Endometrium (tissue), 2 donors: ENCODE measurements at regions not wholly inside any gene's neighbourhood (a gene's known extent, or its start where the extent isn't known, plus 50 kb on each side); places are given as distances from the start of the nearest gene placed in this dataset.

Experiments used
- FAIRE-seq: peaks from 2 replicates; lab custom pipeline; 2012; peaks lifted over from hg19 to GRCh38; lab: Jason Lieb, UNC
- donor health status: control.
- donor health status: control.

DNA sequence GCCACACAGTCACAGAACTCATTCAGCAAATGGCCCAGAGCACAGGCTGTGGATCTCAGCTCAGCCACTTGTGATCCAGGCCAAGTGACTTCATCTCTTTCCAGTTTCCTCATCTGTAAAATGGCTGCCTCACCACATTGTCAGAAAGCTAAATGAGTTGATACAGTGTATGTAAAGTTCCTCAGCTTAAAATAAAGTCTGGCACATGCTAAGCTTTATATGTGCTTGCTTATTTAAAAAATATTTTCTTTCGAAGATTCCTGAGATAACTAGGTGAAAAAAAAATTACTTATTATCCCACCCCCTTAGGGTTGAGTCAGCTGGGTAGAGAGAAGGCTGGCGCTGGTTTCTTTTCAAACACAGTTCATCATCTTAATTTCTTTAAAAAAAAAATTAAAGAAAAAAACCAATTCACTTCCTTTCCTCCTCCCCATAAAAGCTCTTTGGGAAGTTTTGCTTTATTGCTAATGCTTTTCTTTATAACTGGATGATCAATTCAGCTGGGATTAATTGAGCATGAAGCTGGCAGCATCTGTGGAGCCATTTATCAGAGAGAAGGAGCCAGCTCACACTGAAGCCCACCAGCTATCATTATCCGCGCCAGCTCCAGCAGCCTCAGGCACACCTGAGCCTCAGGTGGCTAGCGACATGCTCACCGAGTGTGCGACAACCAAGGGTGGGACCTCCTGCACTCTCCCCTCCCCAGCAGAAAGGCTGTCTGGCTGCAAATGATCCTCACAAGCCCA is 354.9 kb downstream of the FOXO1 start:
- FAIRE-seq = no peak

DNA sequence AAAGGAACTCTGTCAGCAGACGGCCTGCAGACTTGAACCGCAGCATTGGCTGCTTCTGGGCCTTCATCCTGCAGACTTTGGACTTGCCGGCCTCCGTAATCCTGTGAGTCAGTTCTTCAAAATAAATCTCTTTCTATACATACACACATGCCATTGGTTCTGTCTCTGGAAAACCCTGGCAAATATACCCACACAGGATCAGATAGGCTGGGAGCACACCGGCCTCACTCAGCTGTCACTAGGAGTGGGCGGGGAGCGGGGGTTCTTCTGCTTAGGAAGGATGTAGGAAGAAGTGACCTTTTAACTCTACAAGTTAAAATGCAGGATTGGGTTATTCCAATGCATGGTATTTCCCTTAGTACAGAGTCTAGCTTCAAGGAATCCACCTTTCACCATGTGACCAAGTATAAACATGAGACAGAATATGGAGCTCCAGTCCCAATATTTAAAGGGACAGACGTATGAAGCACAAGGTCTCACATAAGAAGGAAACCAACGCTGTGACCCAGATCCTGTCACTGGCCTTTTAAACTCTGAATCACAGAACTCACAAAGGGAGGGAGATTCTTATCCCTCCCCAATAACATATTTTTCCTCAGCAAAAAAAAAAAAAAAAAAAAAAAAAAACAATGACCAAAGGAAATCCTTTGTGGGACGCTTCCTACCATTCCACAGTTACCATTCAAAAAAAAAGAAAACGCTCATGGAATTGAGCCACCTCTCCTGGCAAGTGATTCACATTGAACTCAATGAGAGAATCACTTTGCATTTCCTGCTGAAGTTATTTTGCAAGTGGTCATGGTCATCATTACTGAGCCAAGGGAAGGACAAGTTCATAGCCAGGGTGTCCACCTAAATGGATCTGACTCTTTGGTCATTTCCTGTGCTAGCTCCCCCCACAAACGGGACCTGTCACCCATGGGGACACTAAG is 352.9 kb downstream of the FOXO1 start:
- FAIRE-seq = no peak

DNA sequence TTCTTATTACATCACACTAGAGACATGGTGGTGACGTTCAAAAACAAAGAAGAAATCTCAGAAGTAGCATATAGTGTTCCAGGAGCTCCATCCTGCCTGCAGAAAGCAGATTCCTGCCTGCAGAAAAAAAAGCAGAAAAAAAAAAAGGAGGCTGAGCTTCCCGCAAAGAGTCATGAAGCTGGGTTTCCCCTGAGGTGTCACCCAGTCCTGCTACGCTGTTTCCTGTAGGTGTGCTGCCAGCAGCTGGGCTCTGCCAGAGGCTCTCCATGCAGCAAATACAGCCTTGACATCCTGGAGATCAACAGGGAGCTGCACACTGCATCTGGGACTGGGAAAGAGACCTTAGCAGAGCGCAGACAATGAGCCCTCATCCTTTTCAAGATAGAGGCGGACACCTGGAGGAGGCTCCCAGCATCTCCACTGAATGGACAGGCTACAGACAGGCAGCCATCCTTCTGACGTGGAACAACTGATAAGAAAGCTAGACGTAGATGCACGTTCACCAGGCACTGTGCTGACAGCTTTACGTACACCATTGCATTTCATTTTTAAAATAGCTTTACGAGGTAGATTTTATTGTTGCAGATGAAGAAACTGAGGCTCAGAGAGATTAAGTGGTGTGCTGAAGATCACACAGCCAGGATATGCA is 350.9 kb downstream of the FOXO1 start:
- FAIRE-seq = no peak

DNA sequence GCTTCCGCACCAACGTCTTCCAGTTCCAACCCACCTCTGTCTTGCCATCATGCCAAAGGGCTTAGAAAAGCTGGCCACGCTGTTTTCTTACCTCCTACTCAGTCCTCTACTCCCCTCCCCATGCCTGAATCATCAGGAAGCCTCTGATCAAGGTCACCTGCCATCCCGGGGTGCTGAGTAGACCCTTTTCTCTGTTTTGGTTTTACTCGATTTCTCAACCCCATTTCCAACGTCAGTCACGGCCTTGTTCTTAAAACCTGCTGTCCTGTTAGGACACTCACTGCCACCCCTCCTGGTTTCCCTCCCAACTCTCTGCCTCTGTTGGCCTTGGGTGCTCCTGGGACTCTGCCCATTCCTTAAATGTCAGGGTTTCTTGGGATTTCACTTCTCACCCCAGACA is 350.1 kb downstream of the FOXO1 start:
- FAIRE-seq = no peak

DNA sequence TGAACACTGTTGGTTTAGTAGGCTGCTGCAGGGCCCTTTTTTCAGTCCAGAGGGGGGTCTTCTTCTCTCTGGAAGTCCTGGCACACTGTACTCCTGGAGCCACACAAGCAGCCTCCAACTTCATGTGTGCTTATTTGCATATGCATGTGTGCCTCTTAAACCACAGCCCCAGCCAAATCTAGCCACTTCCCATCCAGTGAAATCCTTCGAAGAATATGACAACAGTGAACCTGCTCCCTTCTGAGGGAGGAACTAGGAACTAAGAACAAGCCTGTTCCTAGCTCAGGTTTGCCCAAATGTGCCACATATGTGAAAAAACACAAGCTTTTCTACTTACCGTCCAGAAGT is 348.5 kb downstream of the FOXO1 start:
- FAIRE-seq = no peak

DNA sequence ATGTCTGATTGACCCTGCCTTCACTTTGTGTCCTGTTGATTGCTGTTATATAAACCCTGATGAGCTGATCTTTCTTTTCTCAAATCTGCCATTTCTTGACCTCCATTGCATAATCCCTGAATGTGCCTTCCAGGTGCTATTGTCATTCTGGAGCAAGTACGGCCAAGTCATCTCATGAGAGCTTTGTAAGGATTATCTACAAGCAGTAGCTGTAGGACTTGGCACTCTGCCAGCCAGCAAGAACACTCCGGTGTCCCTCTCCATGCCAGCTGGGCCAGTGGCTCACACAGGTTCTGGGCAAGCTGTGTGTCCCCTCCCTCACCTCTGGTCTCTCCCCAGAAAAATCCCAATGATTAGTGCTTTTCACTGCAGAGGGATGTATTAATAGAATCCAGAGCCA is 348.1 kb downstream of the FOXO1 start:
- no peak for FAIRE-seq

DNA sequence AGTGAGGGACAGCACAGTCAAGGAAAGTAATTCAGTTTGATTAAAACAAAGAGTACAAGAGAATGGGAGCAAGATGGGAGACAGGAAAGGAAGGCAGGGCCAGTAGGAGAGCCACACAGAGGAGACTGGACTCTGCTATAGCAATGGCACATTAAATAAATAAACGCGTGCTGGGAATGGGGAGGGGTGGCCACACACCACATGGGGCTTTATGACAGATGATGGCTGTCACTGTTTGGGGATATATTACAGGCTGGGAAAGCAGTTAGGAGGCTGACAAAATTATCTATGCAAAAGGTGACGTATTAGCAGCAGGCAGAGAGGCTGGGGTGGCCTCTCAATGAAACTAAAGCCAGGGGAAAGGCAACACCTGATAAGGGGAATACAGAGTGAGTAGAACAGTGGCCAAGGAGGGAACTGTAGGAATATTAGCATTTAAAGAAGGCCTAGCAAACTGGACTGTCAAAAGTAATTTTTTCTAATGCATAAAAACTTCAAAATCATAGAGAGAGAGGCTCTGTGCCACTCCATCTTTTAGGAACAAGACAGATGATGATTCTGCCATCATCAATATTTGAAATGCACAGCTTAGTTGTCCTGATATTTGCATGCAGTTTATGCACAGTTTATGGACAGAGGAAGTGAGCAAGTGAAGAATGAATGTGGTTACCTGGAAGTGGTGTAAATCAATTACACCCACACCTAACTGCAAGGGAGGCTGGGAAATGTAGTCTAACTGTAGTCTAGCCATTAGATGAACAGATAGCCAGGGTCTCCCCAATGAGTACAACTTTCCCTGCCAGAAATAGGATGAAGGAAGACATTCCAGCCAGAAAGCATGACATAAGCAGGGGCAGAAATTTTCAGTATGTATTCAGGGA is 346.5 kb downstream of the FOXO1 start:
- no peak for FAIRE-seq

DNA sequence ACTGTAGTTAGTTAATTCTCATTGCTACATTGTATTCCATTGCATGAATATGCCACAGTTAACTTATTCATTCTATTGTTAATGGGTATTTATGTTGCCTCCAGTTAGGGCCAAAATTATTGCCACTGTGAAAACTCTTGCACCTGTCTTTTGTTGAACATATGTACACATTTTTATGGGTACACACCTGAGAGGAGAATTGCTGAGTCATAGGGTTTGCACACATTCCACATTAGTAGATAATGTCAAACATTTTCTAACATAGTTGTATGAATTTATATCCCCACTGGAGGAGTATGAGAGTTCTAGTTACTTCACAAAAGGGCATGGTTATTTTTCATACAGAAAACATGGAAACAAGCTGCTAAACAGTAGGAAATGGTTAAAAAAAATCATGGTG is 338.4 kb downstream of the FOXO1 start:
- FAIRE-seq = no peak

DNA sequence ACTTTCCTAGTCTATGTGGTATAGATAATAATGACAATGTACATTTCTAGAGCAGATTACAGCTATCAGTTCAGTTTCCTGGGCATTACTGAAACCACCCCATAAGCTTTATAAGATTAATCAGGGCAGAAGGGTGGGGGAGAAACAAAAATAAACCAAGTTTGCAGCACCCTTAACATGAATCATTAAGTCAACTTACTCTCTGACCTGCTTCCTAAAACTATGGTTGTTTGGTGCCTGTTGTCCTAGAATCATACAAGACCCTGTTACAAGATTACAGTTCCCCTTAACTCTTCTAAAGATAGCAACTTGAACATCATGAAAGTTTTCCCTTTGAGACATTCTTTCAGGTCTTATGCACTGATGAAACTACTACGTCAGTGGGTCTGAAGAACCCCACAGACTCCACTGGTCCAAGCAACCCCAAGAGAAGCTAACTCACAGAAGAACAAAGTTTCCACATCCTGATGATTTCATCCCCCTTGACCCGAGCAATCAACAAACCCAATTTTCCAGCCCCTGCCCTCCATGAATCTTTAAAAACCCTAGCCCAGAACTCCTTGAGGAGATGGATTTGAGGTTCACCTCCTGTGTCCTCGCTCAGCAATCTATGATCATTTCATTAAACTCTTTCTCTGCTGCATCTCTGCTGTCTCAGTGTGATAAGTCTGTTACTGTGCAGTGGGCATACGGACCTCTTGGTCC is 336.5 kb downstream of the FOXO1 start:
- FAIRE-seq = no peak

DNA sequence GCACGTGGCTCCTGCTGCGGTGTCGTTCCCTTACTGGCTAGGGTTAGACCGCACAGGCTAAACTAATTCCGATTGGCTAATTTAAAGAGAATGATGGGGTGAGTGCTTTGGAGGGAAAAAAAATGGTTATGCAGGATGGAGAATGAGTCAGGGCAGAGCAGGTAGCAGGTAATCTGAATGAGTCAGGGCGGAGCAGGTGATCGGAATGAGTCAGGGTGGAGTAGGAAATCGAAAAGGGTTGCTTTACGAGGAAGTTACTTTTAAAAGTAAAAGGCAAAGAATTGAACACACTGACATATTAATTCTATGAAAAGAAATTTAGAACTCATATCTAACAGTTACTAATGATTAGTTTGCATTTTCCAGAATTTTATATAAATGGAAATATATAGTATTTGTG is 335.5 kb downstream of the FOXO1 start:
- FAIRE-seq = no peak

DNA sequence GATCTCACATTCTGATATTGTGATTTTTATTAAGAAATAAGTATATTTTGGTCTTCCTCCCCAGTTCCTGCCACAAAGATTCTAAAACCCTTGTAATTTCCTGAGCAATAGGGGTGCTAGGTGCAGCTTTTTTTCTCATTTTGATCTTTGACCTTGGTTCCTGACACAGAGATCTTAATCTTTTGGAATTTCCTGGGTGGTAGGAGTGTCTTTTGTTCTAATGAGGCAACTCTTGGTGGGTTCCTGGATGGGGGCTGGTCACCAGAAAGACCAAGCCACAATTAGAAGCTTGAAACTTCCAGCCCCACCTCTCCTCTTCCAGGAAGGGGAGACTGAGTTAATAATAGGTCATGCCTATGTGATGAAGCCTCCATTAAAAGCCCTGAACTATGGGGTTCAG is 334.6 kb downstream of the FOXO1 start:
- FAIRE-seq = no peak

DNA sequence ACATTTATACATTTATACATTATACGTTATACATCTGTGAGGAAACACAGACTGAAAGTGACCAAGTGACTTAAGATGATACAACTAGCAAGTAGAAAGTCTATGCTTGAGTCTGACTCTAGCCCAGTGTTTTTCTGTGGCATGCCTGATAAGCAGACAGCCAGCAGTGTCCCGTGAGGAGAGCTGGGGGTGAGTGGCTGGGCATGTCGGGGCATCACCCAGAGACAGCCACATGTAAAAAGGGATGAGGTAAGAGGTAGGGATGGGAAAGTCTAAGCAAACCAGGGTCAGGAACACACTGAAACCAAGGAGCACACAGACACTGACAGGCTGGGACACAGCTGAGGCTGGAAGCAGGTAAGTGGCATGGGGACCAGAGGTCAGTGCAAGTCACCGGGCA is 333.2 kb downstream of the FOXO1 start:
- no peak for FAIRE-seq

DNA sequence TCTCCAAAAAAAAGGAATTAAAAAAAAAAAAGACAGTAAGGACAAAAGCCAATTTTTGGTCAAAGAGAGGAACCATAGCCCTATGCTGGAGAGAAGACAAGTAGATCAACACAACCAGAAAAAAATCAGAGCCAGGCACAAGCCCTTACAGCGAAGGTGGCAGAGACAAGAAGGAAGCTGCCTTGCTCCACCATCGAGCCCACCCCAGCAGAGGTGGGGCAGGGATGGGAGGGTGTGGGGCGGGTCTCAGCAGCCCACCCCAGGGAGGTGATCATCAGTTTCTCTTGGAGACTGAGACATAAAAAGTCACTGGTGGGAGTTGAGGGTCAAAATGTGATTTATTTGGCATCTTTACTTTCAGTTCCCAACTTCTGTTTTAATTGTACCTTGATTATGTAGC is 332.4 kb downstream of the FOXO1 start:
- FAIRE-seq = no peak

DNA sequence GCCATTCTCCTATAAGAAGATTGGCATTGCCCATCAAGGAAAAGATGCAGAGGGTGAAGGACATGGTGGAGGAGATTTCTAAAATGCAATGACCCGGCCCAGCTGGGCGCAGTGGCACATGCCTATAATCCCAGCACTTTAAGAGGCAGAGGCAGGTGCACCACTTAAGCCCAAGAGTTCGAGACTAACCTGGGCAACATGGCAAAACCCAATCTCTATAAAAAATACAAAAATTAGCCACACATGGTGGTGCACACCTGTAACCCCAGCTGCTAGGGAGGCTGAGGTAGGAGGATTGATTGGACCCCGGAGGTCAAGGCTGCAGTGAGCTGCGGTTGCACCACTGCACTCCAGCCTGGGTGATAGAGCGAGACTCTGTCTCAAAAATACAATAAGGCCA is 331.8 kb downstream of the FOXO1 start:
- no peak for FAIRE-seq

DNA sequence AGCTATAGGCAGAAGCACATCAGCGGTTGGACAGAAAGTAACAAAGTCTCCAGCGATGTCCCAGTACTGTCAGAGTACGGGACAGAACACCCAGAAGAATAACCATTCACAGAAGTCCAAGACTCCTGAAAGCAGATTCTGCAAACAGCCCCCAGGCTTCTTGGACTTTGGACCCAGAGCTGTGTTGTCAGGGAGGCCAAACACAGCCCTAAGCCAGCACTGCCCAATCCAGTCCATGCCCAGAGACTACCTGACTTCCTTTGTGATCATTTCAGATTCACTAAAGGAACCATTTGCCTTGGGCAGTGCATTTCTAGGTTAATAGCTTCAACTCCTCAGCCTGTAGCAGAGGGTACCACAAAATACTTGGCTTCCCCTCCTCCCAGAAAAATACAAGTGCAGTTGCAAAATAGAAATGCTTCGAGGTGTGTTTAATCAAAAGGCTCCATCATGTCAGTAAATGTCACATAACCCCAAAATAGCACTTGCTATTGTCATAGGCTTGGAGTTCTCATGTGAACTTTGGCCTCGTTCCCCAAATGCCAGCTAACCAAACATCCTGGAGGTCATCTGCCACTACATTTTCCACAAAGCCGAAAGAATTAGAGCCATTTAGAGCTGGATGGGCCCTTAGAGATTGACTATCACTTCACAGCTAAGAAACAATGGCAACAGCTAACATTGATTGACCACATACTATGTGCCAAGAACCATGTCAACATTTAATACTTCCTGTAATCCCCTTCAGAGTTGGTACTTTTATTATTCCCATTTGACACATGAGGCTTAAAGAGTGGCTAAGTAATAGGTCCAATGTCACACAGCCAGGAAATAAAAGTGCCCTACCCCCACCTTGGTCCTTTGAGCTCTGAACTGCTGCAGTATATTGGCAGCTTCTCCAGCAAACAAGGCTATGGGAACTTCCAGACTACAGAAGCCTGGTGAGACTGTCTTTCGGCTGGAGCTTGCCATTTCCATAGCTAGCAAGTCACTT is 329.9 kb downstream of the FOXO1 start:
- no peak for FAIRE-seq

DNA sequence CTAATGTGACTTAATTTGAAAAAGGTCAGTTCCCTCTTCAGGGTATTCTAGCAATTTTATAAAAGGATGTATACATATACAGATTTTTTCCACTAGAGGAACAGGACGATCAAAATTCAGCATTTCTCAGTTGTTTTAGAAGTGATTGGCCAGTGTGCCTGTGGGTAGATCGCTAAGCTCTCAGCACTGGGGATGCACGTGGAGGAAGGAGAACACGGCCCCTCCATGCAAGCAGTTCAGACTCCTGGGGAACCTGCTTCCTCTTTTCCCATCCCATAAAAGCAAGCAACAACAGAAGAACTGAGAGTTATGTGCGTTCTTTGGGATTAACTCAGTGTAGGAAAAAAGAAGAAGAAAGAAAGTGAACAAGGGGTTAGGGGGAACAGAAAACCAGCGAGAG is 328.8 kb downstream of the FOXO1 start:
- no peak for FAIRE-seq

DNA sequence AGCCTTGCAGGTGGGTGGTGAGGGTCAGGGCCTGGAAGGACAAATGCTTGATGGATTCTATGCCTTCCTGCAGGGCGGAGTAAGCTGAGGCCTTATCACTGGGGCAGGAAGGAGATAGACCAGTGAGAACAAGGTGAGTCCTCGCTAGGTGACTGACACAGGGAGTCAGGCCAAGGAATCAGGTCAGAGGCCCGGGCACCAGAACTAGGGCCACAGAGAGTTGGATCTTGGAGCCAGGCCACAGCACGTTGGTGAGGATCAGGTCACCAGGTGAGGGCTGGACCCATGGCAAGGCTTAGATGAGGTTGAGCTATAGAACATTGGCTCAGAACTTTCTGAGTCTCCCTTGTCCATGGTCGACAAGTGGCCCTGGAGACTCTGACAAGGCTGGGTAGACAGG is 328.2 kb downstream of the FOXO1 start:
- FAIRE-seq = no peak

DNA sequence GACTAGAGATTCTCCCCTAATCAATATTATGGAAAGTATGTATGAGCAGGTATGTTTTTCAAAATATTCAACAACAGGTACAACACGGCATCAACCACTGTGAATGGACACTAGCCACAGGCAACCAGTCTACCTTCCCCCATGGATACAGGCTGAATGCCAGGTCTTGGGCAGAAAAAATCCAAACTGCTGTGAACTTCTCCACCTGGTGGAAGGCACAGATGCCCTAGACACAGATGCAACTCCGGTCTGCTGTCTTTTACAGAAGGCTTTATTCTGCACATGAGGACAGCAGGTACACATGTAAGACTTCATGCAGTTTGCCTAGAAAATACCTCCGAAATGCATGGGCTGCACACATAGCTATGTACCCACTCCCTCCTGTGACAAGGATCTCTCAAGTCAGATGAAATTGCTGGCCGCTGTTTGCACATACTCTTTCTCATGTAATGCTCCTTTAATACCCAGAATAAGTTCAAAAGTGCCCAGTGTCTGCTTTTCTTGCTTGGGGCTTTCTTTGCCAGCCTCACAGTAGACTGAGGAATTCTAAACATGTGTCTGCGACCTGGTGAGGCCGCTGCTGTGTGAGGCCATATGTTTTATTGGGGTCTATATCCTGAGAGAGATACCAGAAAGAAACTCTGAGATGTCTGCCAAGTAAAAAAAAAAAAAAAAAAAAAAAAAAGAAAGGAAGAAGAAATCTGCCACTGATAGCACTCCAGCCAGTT is 325.9 kb downstream of the FOXO1 start:
- FAIRE-seq = no peak

DNA sequence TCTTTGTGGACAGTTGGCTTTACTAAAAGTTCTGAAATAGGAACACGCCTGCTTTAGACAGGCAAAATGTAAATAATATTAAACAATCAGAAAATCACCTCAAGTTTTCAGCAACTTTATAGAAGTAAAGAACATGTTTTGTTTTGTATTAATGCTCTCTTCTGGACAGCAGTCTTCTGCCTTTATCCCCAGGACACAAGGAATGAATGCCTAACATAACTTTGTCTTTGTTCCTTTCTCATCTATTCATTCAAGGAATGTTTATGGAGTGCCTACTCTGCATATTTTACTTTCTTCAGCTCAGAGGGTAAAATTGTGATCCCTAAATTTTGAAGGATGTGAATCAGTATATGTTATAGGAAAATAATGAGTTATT is 325.4 kb downstream of the FOXO1 start:
- FAIRE-seq = no peak

DNA sequence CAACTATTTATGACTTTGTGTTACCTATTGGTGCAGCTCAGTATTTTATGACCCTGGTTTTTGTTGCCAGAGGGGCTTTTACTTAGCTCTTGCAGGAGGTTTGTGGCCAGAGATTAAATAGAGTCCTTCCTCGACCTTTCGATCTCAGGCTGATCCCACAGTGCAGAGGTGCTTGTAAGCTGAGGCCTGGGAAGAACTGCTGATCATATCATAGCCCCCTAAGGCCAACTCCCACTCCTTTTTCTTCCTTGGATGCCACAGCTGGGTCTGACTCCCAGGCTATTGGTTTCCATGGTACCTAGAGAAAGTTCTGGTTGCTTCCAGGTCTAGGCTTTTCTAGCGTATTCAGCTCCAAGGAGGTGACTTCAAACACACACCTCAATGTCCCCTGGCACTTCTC is 324.9 kb downstream of the FOXO1 start:
- no peak for FAIRE-seq
